Mammary epithelial cell (primary cell): ENCODE measurements at regions not wholly inside any gene's neighbourhood (a gene's known extent, or its start where the extent isn't known, plus 50 kb on each side); places are given as distances from the start of the nearest gene placed in this dataset.

ENCODE experiments used
- EZH2 ChIP-seq: IDR thresholded peaks from 2 replicates; pipeline ENCODE4 v1.6.1; 2012; ENCODE audit warnings: low read length, inconsistent platforms, borderline replicate concordance
- TF ChIP-seq, protein P1 (sequence below), 2 donors: IDR thresholded peaks in 1 of 2; conservative IDR thresholded peaks in 1 of 2; 2 replicates each; pipeline ENCODE4 v1.5.1; 2011 to 2012; ENCODE audit warnings: inconsistent platforms in 2 of 2, low read length in 2 of 2, mild to moderate bottlenecking in 2 of 2, control low read depth in 1 of 2, low read depth in 1 of 2; ENCODE audit not compliant: insufficient read depth in 1 of 2; ENCODE audit errors: extremely low read depth in 1 of 2

DNA sequence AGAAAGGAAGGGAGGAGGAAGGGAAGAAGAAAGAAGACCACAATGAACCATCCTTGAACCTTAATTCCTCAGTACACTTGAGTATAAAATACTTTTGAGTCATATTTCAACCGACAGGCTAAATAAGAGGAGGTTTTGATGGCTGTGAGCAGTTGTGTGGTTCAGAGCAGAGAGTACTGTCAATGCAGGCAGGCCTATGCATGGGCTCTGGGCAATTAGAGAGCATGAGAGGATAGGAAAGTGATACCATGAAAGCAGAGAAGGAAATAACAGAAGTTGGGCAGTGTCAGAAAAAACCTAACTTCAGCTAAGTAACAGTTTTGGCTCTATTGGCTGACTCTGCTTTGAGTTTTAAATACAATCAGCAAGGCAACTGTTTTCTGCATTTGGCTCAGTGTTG lies 123.6 kb upstream of the STK17B start:
- TF ChIP-seq, protein P1, sequence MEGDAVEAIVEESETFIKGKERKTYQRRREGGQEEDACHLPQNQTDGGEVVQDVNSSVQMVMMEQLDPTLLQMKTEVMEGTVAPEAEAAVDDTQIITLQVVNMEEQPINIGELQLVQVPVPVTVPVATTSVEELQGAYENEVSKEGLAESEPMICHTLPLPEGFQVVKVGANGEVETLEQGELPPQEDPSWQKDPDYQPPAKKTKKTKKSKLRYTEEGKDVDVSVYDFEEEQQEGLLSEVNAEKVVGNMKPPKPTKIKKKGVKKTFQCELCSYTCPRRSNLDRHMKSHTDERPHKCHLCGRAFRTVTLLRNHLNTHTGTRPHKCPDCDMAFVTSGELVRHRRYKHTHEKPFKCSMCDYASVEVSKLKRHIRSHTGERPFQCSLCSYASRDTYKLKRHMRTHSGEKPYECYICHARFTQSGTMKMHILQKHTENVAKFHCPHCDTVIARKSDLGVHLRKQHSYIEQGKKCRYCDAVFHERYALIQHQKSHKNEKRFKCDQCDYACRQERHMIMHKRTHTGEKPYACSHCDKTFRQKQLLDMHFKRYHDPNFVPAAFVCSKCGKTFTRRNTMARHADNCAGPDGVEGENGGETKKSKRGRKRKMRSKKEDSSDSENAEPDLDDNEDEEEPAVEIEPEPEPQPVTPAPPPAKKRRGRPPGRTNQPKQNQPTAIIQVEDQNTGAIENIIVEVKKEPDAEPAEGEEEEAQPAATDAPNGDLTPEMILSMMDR (conservative IDR thresholded peaks at IDR 0.05 in 1 of 2, IDR thresholded peaks at IDR 0.05 in 1 of 2; ENCODE audit: extremely low read depth in 1 of 2, insufficient read depth in 1 of 2, low read depth in 1 of 2, low read length in 2 of 2) = no peak
- no peak for TF ChIP-seq EZH2
